Suprapubic skin (tissue), 3 donors: ENCODE measurements at regions not wholly inside any gene's neighbourhood (a gene's known extent, or its start where the extent isn't known, plus 50 kb on each side); places are given as distances from the start of the nearest gene placed in this dataset.

Experiments
- EP300 ChIP-seq: sonication (generic); formaldehyde crosslinking; IDR thresholded peaks from one replicate; pipeline ENCODE4 v1.6.1; 2017; ENCODE audit warnings: antibody characterized with exemption
- POLR2A ChIP-seq, 2 donors: fragments of 450-650 bp; IDR thresholded peaks; one replicate each; pipeline ENCODE4 v1.6.1; 2017; ENCODE audit warnings: antibody characterized with exemption in 2 of 2, mild to moderate bottlenecking in 2 of 2, moderate library complexity in 2 of 2
- TF ChIP-seq, protein P1 (sequence below), 2 donors: fragments of 200-600 bp in 1 of 2; fragments of 450-650 bp in 1 of 2; sonication (generic) in 1 of 2; IDR thresholded peaks; one replicate each; pipeline ENCODE4 v1.5.1; 2016 to 2019; ENCODE audit warnings: antibody characterized with exemption in 2 of 2, mild to moderate bottlenecking in 1 of 2, moderate library complexity in 1 of 2

- TF ChIP-seq, protein P1, sequence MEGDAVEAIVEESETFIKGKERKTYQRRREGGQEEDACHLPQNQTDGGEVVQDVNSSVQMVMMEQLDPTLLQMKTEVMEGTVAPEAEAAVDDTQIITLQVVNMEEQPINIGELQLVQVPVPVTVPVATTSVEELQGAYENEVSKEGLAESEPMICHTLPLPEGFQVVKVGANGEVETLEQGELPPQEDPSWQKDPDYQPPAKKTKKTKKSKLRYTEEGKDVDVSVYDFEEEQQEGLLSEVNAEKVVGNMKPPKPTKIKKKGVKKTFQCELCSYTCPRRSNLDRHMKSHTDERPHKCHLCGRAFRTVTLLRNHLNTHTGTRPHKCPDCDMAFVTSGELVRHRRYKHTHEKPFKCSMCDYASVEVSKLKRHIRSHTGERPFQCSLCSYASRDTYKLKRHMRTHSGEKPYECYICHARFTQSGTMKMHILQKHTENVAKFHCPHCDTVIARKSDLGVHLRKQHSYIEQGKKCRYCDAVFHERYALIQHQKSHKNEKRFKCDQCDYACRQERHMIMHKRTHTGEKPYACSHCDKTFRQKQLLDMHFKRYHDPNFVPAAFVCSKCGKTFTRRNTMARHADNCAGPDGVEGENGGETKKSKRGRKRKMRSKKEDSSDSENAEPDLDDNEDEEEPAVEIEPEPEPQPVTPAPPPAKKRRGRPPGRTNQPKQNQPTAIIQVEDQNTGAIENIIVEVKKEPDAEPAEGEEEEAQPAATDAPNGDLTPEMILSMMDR (IDR thresholded peaks at IDR 0.05), result no peak
- TF ChIP-seq POLR2A (IDR thresholded peaks at IDR 0.05), result no peak
- TF ChIP-seq EP300, result no peak
Measured at GRCh38 chr5:54397420-54397819, 58.1 kb upstream of the HSPB3 start.
